Transverse colon (tissue), 4 donors: ENCODE measurements at regions not wholly inside any gene's neighbourhood (a gene's known extent, or its start where the extent isn't known, plus 50 kb on each side); places are given as distances from the start of the nearest gene placed in this dataset.

Experiments used
- CTCF ChIP-seq, 5 experiments: fragments of 200-600 bp in 3 of 5; fragments of 450-650 bp in 2 of 5; sonication (generic) in 3 of 5; IDR thresholded peaks; 1 replicate in 2 of 5; 2 replicates in 3 of 5; pipeline ENCODE4 v1.5.1; 2016 to 2017; ENCODE audit warnings: antibody characterized with exemption in 5 of 5, inconsistent platforms in 3 of 5, mild to moderate bottlenecking in 2 of 5, moderate library complexity in 1 of 5
- POLR2A ChIP-seq: fragments of 450-650 bp; IDR thresholded peaks from one replicate; pipeline ENCODE4 v1.6.1; 2016; ENCODE audit warnings: antibody characterized with exemption, mild to moderate bottlenecking, moderate library complexity
- POLR2AphosphoS5 ChIP-seq, 3 donors: sonication (generic); formaldehyde crosslinking; IDR thresholded peaks; one replicate each; pipeline ENCODE4 v1.6.1; 2016; ENCODE audit warnings: antibody characterized with exemption in 3 of 3

GRCh38 chr5:138649775-138650174 lies 74.6 kb upstream of the HSPA9 start:
- TF ChIP-seq POLR2A: no peak
- no peak for TF ChIP-seq CTCF (IDR thresholded peaks at IDR 0.05)
- TF ChIP-seq POLR2AphosphoS5 (IDR thresholded peaks at IDR 0.05): no peak
